ENCODE measurements at regions not wholly inside any gene's neighbourhood (a gene's known extent, or its start where the extent isn't known, plus 50 kb on each side); places are given as distances from the start of the nearest gene placed in this dataset.

DNA sequence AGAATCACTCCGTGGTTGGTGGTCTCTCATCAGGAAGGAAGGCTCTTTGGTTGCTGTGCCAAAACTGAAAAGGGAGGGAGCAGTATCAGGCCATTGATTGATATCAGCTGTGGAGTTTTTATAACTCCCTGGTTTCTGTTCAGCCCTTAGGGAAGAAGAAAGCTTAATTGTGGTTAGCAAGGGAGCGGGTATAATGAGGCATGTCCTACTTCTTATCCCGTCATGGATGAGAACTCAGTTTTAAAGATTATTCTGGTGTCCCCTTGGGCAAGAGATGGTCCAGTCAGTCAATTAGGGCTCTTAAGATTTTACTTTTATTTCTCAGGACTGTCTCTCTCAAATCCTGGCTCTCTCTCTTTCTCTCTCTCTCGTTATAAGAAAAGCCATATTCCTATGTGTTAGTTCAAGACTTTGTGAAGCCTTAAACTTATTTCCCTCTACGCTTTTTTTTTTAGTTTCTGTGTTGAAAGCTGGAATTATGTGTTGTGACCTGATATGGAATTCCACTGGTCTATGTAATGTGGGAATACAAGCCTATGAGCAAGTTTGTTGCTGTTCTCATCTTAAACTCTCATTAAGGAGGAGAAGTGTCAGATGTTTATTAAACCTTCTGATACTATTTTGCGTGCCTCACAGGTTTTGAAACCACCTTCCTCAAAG lies 514.0 kb upstream of the CDH2 start:
- no peak for DNase-seq

DNA sequence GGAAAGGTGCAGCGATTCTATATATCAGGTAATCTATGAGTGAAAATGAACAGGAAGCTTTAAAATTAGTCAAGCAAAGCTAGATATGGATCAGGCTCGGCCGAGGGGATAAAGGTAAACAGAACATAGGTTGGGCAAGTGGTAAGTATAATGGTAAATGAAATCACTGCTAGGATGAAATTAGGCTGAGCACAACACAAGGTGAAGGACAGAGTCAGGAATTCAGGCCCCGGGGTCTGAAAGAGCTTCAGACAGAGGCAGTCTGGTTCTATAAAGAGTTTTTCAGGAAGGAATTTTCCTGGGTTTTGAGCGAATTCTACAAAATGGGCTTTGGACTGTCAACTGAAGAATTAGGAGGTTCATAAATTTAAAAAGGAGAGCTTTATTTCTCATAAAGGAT lies 513.2 kb upstream of the CDH2 start:
- no peak for DNase-seq

DNA sequence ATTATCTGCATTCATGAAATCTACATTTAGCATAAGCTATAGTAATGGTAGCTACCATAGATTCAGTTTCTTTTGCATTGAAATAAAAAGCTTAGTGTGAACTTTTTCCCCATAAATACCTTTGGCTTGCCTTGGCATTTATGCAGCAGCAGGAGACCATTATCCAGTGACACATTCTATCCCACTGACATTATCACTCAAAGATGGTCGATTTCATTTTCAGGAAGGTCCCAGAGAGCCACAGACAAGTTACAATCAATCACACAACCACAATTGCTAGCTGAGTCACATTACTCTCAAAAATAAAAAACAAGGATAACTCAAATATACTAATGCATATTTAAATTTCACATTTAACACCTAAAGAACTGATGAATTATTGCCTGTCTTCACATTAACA lies 512.7 kb upstream of the CDH2 start:
- DNase-seq: no peak

DNA sequence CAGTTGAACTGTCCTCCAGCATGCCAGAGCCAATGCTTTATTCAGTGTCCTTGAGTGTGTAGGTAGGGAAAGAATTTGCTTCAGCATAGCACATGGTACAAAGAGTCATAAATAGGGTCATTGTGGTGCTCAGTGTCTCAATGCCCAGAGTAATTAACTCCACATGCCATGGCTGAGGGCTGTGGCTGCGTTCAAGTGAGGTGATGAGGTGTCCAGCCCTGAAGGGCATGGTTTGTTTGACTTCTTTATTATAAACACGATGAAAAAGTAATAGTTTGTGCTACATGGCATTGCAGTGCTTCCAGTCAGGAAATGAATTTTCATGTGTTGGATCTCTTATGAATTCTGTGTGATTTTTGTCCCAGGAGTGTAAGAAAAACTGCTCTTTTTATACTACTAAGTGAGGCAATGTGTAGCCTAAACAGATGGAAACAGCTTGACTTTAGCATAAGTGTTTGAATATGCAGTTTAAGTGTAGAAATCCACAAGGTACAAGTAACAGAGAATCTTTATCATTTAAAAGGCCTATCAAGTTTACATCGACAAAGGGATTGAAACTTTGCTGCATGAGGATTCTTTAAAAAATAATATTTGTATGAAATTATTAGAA lies 507.9 kb upstream of the CDH2 start:
- DNase-seq: no peak

DNA sequence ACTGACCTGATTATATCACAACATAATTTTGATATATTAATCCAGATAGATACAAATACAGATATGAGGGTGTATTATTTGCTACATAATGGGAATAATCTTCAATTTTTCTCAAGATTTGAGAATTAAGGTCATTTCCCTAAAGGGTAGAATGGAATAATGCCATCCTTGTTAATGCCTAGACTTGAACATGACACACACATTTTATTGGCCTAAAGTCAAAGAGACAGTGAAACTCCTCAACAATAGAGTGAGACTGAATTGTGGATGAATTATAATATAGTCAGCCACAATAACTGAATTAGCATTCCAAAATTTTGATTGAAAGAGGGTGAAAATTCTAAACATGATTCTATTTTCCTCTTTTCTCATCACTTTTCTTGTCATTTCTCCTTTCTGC lies 506.0 kb upstream of the CDH2 start:
- DNase-seq: no peak

DNA sequence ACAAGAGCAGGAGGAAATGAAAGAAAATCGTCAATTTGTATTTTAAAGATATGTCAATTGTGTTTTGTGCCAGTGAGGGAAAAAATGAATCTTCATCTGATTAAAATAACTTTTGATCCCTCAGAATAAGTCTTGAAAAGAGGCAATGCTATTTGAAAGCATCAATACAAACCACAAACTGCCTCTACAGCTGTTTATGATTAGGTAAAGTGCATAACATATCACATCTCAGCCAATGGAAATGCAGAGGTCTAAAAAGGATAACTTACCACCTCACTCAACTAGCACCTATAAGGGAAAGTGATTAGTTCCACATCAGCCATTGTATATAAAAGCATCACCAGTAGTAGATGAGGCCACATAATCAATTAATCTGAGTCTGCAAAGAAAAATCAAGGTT lies 492.2 kb upstream of the CDH2 start:
- no peak for DNase-seq

DNA sequence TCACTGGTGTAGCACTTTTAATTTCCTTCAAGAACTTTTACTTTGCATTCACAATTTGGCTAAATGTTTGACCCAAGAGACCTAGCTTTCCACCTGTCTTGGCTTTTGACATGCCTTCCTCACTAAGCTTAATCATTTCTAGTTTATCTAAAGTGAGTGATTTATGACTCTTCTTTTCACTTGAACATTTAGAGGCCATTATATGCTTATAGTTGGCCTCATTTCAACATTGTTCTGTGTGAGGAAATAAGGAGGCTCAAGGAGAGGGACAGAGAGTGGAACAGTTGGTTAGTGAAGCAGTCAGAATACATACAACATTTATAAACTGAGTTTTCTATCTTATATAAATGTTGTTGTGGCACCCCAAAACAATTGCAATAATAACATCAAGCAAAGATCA lies 489.3 kb upstream of the CDH2 start:
- DNase-seq: no peak

DNA sequence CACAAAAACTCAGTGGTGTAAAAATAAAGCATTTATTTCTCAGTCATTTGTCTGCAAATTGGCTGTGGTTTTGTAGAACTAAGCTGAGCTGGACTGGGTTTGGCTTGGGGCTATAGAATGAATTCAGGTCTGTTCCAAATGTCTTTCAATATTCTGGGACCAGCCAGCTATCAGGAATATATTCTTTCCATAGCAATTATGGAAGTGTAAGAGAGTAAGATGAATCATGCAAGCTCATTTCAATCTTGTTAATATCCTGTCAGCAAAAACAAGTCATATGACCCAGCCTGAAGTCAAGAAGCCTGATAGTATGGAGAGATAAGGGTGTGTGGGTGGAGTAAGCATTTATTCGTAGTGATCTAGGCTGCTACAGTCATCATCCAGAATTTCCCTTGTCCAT lies 481.0 kb upstream of the CDH2 start:
- no peak for DNase-seq

DNA sequence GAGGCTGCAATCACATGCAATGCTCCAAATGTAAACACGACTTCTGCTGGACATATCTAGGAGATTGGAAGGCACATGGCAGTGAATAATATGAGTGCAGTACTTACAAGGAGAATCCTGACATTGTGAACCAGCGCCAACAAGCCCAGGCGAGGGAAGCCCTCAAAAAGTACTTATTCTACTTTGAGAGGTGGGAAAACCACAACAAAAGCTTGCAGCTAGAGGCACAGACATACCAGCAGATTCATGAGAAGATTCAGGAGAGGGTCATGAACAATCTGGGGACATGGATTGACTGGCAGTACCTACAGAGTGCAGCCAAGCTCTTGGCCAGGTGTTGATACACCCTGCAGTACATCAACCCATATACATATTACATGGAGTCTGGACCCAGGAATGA lies 475.7 kb upstream of the CDH2 start:
- DNase-seq: no peak

DNA sequence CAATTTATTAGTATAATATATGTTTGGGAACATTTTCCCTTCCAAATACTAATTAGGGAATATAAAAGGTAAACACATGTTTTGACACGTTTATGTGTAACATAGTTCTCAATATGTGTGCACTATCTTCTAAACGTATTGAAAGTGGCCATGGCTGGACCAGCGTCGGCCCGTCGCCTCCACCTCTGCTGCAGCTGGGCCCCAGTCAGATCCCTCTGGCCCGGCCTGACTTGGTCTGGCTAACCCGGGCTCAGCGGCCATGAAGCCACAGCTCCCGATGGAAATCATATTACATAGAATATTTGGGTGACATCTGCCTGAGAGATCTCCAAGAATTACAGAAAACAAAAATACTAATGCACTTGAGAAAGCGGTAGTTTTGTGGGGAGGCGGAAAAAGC lies 474.4 kb upstream of the CDH2 start:
- no peak for DNase-seq

DNA sequence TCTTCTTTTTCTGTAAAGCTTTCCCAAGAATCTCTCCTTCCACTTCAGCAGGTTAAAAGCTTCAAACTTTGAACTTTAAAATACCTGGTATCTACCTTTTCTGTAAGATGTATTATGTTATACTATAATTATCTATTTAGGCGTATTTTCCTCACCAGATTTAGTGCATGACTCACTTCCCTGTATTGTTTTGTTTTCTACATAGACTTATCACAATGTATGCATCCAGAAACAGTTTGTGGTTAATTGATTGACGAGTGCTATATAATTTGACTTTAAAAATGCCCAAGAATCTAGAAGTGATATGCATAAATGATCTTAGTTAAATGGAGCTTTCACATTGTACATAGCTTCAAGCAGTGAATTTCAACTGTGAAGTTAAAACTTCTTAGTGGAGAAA lies 473.9 kb upstream of the CDH2 start:
- no peak for DNase-seq

DNA sequence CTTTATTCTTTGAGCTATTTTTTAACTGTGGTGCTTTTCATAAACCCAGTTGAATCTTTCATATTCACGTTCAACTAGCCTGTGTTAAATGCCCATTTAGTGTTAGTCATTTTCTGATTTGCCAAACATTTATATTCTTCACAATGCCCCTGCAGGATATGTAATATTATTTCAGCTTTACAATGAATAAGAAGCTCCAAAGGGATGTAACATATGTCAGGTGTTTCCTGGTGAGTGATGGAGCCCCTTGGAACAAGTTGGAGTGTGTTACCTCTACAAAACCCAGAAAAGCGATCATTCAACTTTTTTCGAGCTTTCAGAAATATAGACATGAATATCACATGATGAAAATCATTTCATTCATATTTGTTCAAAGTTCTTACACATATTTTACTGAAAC lies 471.0 kb upstream of the CDH2 start:
- DNase-seq: no peak

DNA sequence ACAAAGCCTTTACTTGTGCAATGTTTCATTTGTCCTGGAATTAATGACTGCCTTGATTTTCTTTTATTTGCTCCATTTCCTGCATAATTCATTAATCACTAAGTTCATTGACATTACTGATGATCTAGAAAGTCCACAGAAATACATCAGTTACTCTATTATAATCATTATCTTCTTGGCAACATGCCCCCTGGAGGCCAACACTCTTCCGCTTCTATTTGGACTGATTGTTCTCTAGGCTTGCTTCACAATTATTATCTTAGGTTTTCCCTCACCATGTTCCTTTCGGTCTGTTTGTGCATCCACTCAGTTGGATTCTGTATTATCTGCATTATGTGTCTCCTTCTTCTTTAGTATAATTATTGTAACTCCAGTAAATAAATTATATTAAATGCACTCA lies 461.0 kb upstream of the CDH2 start:
- DNase-seq: no peak

DNA sequence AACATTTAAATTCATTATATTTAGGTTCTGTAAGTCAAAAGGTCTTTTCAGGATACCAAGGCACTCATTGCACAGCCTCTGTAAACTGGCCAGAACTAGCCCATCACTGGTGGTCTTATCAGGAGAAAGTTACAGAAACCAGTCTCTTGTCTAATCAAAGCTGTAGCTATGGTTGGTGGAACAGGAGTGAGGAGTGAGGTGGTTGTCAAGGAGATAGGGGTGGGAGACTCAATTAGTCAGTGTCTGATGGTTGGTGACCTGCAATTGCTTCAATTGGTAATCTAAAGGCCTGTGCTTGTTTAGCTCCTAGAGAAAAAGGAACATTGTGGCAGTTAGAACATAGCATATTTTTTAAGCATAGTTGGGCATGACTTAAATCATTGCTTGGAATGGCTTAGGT lies 458.6 kb upstream of the CDH2 start:
- DNase-seq: no peak

DNA sequence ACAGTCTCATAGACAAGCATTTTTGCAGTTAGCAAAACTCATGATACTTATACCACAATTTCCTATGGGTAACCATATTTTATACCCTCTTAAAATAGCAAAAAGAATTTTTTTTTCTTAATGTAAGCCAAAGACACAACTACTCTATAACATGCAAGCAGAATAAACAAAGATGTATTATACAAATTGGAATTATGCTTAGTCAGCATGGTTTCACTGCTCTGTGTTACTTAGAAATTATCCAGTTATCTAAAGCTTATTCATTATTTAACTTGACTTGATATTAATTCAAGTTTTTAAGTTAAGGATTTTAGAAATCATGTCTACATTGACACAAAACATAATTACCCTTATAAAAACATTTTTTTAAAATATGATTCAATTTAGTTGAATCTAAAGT lies 449.8 kb upstream of the CDH2 start:
- no peak for DNase-seq

DNA sequence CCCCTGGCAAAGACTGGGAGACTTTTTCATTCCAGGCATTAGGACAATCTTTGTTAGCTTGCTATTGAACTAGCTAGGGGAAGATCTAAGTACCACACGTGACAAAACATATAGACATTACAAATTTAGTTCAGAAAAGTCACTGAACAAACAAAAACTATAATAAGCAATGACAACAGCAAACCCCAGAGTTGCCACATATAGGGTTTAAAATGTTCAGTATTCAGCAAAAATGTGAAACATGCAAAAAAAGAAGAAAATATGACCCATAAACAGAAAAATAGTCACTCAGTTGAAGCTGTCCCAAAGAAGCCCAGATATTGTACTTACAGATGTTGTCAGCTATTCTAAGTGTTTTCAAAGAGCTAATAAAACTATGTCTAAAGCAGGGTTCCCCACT lies 431.1 kb upstream of the CDH2 start:
- no peak for DNase-seq

DNA sequence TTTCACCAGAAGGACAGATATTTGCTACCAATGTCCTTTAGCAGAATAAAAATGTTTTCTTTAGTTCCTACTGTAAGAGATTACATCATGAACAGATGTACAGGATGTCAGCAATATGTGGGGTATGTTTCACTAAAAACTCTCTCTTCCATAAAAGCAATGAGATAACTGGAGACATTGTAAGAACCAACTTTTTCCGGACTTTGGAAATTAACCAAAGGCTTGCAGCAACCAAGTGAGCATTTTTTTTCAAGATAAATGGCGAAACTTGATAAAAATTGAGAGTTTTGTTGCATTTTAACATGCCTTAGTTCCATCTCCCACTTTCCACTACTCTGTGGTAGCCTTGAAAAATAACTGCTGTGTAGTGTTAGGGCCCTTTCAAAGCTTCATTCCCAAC lies 429.8 kb upstream of the CDH2 start:
- no peak for DNase-seq

DNA sequence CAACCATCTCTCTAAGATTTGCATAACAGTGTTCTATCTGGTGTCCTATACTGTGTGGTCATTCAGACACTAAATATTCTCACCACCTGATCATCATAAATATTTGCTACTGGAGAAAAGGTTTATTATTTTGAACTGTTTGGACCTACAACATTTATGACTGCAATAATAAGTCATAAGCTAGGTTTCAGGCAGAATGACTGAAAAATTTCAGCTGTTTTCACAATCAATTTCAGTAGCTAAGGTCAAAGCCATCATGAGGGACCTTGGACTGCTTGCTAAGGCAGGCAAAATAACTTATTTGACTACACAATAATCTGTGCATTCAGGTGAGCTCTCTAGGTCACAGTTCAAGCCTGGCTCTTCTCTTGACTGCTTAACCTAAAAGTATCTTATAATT lies 425.5 kb upstream of the CDH2 start:
- DNase-seq: no peak

DNA sequence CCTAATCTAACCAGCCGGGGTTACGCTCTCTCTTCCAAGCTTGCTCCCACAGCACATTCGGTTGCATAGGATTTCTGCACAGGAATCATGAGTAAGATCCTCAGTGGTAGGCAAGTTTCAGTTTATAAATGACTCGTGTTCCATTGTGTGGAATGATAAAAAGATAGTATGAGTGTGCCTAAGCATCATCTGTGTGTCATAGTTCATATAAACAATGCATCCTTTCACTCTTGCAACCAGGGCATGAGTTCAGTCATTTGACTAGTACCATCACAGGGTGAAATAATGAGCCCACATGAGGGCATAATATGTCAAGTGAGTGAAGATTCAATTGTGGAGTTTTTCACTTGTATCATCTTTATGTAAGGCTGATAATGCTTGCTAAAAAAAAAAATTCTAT lies 417.1 kb upstream of the CDH2 start:
- DNase-seq: no peak

DNA sequence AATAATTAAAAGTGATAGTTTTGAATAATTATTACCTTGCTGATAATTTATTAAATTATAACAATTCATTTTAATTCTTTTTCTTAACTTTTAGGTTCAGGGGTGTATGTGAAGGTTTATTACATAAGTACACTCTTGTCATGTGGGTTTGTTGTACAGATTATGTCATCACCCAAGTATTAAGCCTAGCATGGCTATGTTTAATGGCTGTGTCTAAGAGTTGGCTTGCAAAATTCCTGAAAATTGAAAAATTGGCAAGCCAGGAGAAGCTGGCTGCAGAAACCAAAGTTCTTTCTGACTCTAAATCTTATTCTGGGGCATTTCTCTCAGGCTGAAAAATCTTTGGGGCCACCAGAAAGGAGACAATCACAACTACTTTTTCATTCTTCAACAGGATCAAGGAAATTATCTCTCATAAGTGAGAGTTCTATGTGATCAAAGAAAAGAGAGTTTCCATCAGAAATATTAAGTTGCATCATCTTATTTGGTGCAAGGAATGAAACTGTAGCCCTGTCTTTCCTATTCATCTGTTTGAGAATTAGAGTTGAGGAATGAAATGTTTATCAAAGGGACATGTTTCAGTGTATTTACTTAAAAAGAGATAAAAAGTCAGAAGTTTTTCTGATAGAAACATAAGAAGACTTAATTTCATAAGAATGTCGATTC lies 412.1 kb upstream of the CDH2 start:
- no peak for DNase-seq

DNA sequence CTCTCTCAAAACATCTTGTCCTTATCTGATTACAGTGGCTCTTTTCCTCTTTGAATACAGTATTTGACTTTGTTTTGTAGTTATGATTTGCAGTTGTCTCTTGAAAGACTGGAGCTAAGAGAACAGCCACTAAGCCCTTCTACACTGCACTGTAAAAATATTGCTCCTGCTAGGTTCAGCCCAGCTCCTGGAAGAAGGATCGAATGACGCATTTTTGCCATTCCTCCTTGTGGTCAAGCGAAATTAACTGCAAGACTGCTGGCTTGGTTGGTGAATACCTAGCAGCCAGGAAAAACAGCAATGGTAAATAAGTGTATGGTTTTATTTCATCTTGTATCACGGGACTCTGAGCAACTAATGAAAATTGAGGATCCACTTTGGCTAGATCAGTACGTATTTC lies 407.8 kb upstream of the CDH2 start:
- no peak for DNase-seq

DNA sequence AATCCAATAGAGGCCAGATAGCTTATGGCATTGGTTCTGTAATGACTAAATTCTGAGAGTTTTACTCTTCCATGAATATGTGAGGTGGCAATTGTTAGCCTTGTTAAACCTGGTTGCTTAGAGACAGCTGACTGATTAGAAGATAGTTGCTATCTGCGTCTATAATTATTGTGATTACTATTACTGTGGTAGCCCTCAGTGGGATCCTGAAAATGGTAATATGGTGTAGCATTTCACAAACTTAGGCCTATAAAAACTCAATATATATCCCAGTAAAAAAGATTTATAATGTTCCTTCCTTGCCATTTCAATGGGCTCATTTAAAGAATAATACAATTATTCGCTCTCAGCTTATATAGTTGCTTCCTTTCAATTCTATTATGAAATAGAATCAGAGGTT lies 405.8 kb upstream of the CDH2 start:
- no peak for DNase-seq

DNA sequence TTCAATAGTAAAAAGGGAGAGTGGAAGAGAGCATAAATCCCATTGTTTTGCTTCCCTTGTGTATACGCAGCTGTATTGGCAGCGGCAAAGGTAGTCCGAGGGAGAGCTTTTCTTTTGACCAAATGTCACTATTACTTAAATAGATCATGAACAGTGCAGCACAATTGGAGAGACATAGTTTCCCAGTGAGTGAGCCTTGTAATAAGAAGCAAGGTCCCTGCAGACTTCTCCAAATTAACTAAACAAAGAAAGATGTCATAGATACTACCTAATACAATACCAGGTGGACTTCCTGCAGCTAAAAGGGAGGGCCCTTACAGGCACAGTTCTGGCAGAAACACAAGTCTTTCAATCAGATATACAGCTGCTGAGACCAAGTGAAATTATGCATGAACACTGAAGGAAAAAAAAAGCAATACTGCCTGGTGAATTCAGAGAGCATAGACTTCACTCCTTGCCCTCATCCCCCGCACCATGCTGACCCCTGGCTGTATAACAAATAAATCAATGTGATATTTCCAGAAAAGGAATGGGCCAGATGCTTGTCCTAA lies 404.7 kb upstream of the CDH2 start:
- DNase-seq: no peak

DNA sequence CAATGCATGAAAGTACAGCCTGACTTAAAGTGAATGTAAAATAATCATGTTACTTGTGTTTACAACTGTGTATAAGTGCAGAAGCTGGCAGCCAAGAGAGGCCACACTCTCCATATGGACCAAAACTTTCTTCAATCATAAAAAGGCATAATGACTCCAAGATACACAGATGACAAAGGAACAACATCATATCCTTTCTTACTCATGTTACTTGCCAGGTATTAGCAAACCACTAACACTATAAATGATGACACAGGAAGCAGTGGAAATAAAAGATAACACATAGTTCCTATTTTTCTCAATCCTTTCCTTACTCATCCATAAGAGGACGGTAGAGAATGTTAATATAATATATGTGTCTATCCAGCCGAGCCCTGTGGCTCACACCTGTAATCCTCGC lies 400.0 kb upstream of the CDH2 start:
- DNase-seq: no peak

Data from occipital lobe (tissue), 1 donor.